Nephron progenitor cell (in vitro differentiated cells): ENCODE measurements at regions not wholly inside any gene's neighbourhood (a gene's known extent, or its start where the extent isn't known, plus 50 kb on each side); places are given as distances from the start of the nearest gene placed in this dataset.

Experiments used
- DNase-seq: peaks from one replicate; pipeline ENCODE4 v3.0.0; 2021
- H3K27ac Mint-ChIP-seq: 2 replicates; pipeline ENCODE4 v1.8.0; 2021; ENCODE audit warnings: mild to moderate bottlenecking, moderate library complexity, mixed read lengths
- H3K27me3 Mint-ChIP-seq: 2 replicates; pipeline ENCODE4 v1.8.0; 2021; ENCODE audit warnings: mild to moderate bottlenecking, low read depth, mixed read lengths; ENCODE audit not compliant: poor library complexity
- H3K36me3 Mint-ChIP-seq: 2 replicates; pipeline ENCODE4 v1.8.0; 2021; ENCODE audit warnings: low read depth, mixed read lengths
- H3K4me1 Mint-ChIP-seq: 2 replicates; pipeline ENCODE4 v1.8.0; 2021; ENCODE audit warnings: mixed read lengths
- H3K4me3 Mint-ChIP-seq: 2 replicates; pipeline ENCODE4 v1.8.0; 2021; ENCODE audit warnings: mild to moderate bottlenecking, moderate library complexity, mixed read lengths
- H3K9me3 Mint-ChIP-seq: 2 replicates; pipeline ENCODE4 v1.8.0; 2021; ENCODE audit warnings: mild to moderate bottlenecking, moderate library complexity, mixed read lengths
- CTCF ChIP-seq: fragments of 200-600 bp; sonication (generic); IDR thresholded peaks from 2 replicates; pipeline ENCODE4 v1.5.0; 2021; ENCODE audit warnings: antibody characterized with exemption

- no peak for TF ChIP-seq CTCF
- H3K9me3 Mint-ChIP-seq, result peaks cover 10% of the 10 kb centered on the region
- no peak for DNase-seq
- H3K4me3 Mint-ChIP-seq, result no peak overlapping the region
- peaks cover 74% of the 10 kb centered on the region for H3K4me1 Mint-ChIP-seq
- H3K27me3 Mint-ChIP-seq, result no peaks in the 10 kb centered on the region
- peak overlapping the region; percentile 95 for H3K27ac Mint-ChIP-seq
- H3K36me3 Mint-ChIP-seq, result peaks cover 16% of the 10 kb centered on the region
These were observed 128.0 kb downstream of the RIN2 start for GRCh38 chr20:19885939-19886660.

- peak overlapping the region; percentile 95 for H3K27ac Mint-ChIP-seq
- no peak for DNase-seq
- peaks cover 15% of the 10 kb centered on the region for H3K9me3 Mint-ChIP-seq
- peaks cover 75% of the 10 kb centered on the region for H3K4me1 Mint-ChIP-seq
- peaks cover 22% of the 10 kb centered on the region for H3K36me3 Mint-ChIP-seq
- no peak for TF ChIP-seq CTCF
- no peak overlapping the region for H3K4me3 Mint-ChIP-seq
- no peaks in the 10 kb centered on the region for H3K27me3 Mint-ChIP-seq
These were observed 128.7 kb downstream of the RIN2 start for GRCh38 chr20:19886661-19887288.

GRCh38 chr20:19887556-19888268 lies 129.4 kb upstream of the NAA20 start:
- Mint-ChIP-seq H3K27ac (peak overlapping the region; percentile 77), H3K4me1 (peaks cover 71% of the 10 kb centered on the region), H3K27me3 (peaks cover 3% of the 10 kb centered on the region), H3K9me3 (peaks cover 20% of the 10 kb centered on the region), H3K36me3 (peaks cover 27% of the 10 kb centered on the region), H3K4me3 (no peak overlapping the region)
- no peak for DNase-seq
- TF ChIP-seq CTCF, result no peak

GRCh38 chr20:19888269-19888671 lies 128.9 kb upstream of the NAA20 start:
- Mint-ChIP-seq H3K27ac (peak overlapping the region; percentile 99), H3K27me3 (peaks cover 3% of the 10 kb centered on the region), H3K4me3 (peak overlapping the region; percentile 47), H3K9me3 (peaks cover 26% of the 10 kb centered on the region), H3K36me3 (peaks cover 33% of the 10 kb centered on the region), H3K4me1 (peaks cover 66% of the 10 kb centered on the region)
- no peak for TF ChIP-seq CTCF
- peak; percentile 8 for DNase-seq

- Mint-ChIP-seq H3K27ac (peak overlapping the region; percentile 99), H3K9me3 (peaks cover 33% of the 10 kb centered on the region), H3K4me3 (peak overlapping the region; percentile 60), H3K36me3 (peaks cover 43% of the 10 kb centered on the region), H3K27me3 (peaks cover 3% of the 10 kb centered on the region), H3K4me1 (peaks cover 62% of the 10 kb centered on the region)
- peak; percentile 23 for DNase-seq
- TF ChIP-seq CTCF, result no peak
These were observed 127.9 kb upstream of the NAA20 start for GRCh38 chr20:19889011-19889953.
